Fibroblast of lung (primary cell): ENCODE measurements at regions not wholly inside any gene's neighbourhood (a gene's known extent, or its start where the extent isn't known, plus 50 kb on each side); places are given as distances from the start of the nearest gene placed in this dataset.

ENCODE experiments used
- CTCF ChIP-seq, 2 donors: IDR thresholded peaks in 1 of 2; conservative IDR thresholded peaks in 1 of 2; 1 replicate in 1 of 2; 2 replicates in 1 of 2; pipeline ENCODE4 v1.5.1; 2011 to 2012; ENCODE audit warnings: low read length in 2 of 2, control low read depth in 1 of 2, inconsistent platforms in 1 of 2, low read depth in 1 of 2, mild to moderate bottlenecking in 1 of 2
- EZH2 ChIP-seq: IDR thresholded peaks from 2 replicates; pipeline ENCODE4 v1.5.1; 2012; ENCODE audit warnings: low read length, control low read depth, mild to moderate bottlenecking; ENCODE audit errors: missing control alignments

- TF ChIP-seq EZH2, result no peak
- no peak for TF ChIP-seq CTCF (conservative IDR thresholded peaks at IDR 0.05 in 1 of 2, IDR thresholded peaks at IDR 0.05 in 1 of 2; ENCODE audit: low read depth in 1 of 2, low read length in 2 of 2)
Measured at GRCh38 chr10:105908701-105909100, 1255.8 kb downstream of the SORCS1 start.
